ENCODE measurements at regions not wholly inside any gene's neighbourhood (a gene's known extent, or its start where the extent isn't known, plus 50 kb on each side); places are given as distances from the start of the nearest gene placed in this dataset.
A peak's percentile ranks its signal among the peaks of the same experiment; 100 is the strongest.

GRCh38 chr4:153850533-153851280 lies 61.8 kb upstream of the SFRP2 start:
- peak; percentile 43 for DNase-seq (ENCODE audit: low spot score)

GRCh38 chr4:153844144-153844543 lies 55.3 kb upstream of the SFRP2 start:
- no peak for DNase-seq (ENCODE audit: low spot score)

Data from umbilical cord (tissue), 1 donor.